Upper lobe of left lung (tissue), 6 donors: ENCODE measurements at regions not wholly inside any gene's neighbourhood (a gene's known extent, or its start where the extent isn't known, plus 50 kb on each side); places are given as distances from the start of the nearest gene placed in this dataset.

Source experiments
- ATAC-seq, 2 donors: fragments of 200-7000 bp; cut with Tn5 transposase; one replicate each; pipeline ENCODE4 v1.9.1; 2022; ENCODE audit warnings: mild to moderate bottlenecking in 2 of 2, moderate library complexity in 2 of 2; ENCODE audit not compliant: low FRiP score in 2 of 2
- DNase-seq, 2 donors: peaks; one replicate each; pipeline ENCODE4 v3.0.0-alpha.2; 2019 to 2020
- H3K27ac ChIP-seq, 4 donors: fragments of 200-600 bp; sonication (generic); one replicate each; pipeline ENCODE4 v1.5.1; 2016 to 2019
- H3K27me3 ChIP-seq, 4 donors: fragments of 200-600 bp; sonication (generic); one replicate each; pipeline ENCODE4 v1.5.1; 2017 to 2019
- H3K36me3 ChIP-seq, 4 donors: fragments of 200-600 bp; sonication (generic); one replicate each; pipeline ENCODE4 v1.5.1; 2016 to 2019
- H3K4me1 ChIP-seq, 4 donors: fragments of 200-600 bp; sonication (generic); one replicate each; pipeline ENCODE4 v1.5.1; 2018 to 2019
- H3K4me3 ChIP-seq, 4 donors: fragments of 200-600 bp; sonication (generic); one replicate each; pipeline ENCODE4 v1.5.1; 2017 to 2019; ENCODE audit warnings: mild to moderate bottlenecking in 2 of 4, moderate library complexity in 1 of 4
- H3K9me3 ChIP-seq, 4 donors: fragments of 200-600 bp; sonication (generic); one replicate each; pipeline ENCODE4 v1.5.1; 2018 to 2019
- CTCF ChIP-seq, 6 experiments: fragments of 450-650 bp in 4 of 6; fragments of 200-600 bp in 2 of 6; sonication (generic) in 2 of 6; IDR thresholded peaks; one replicate each; pipeline ENCODE4 v1.5.1; 2016 to 2019; ENCODE audit warnings: antibody characterized with exemption in 6 of 6
- EP300 ChIP-seq, 4 donors: sonication (generic); formaldehyde crosslinking; IDR thresholded peaks; one replicate each; pipeline ENCODE4 v1.5.1; 2017; ENCODE audit warnings: antibody characterized with exemption in 4 of 4, control low read depth in 2 of 4
- POLR2A ChIP-seq, 4 donors: fragments of 450-650 bp; IDR thresholded peaks; one replicate each; pipeline ENCODE4 v1.5.1; 2016 to 2017; ENCODE audit warnings: antibody characterized with exemption in 4 of 4, mild to moderate bottlenecking in 2 of 4
- POLR2AphosphoS5 ChIP-seq, 2 donors: sonication (generic); formaldehyde crosslinking; IDR thresholded peaks; one replicate each; pipeline ENCODE4 v1.5.1; 2017; ENCODE audit warnings: antibody characterized with exemption in 2 of 2
- WGBS, 2 donors: methylation state at CpG; one replicate each; pipeline ENCODE4 v1.1.5; 2017 to 2018; 5-methylcytosine and 5-hydroxymethylcytosine counted together
- donor health status: DM: no; HTN: no; CAD: no; lungs with moderate emphysema.
- donor health status: DM: no; HTN: yes; CAD: no; lungs with severe emphysema.

- no peak overlapping the region for H3K4me3 ChIP-seq
- no peak for DNase-seq
- no peaks in the 10 kb centered on the region for H3K4me1 ChIP-seq
- no peak for ATAC-seq
- H3K27ac ChIP-seq = no peak overlapping the region
- 63% methylated on average over 2 of the region's 2 CpGs for WGBS, 2 donors
- no peak for TF ChIP-seq POLR2AphosphoS5 (IDR thresholded peaks at IDR 0.05)
- no peak for TF ChIP-seq POLR2A (IDR thresholded peaks at IDR 0.05)
- no peak for TF ChIP-seq EP300 (IDR thresholded peaks at IDR 0.05)
- TF ChIP-seq CTCF (IDR thresholded peaks at IDR 0.05) = no peak
- no peaks in the 10 kb centered on the region for H3K27me3 ChIP-seq
- H3K9me3 ChIP-seq = no peaks in the 10 kb centered on the region
- no peaks in the 10 kb centered on the region for H3K36me3 ChIP-seq
Measured at GRCh38 chr10:125294109-125294508, 133.7 kb upstream of the CTBP2 start.

- Histone ChIP-seq H3K9me3 (no peaks in the 10 kb centered on the region), H3K36me3 (no peaks in the 10 kb centered on the region), H3K4me1 (no peaks in the 10 kb centered on the region), H3K27me3 (no peaks in the 10 kb centered on the region), H3K27ac (no peak overlapping the region), H3K4me3 (no peak overlapping the region)
- no peak for TF ChIP-seq CTCF (IDR thresholded peaks at IDR 0.05)
- TF ChIP-seq POLR2A (IDR thresholded peaks at IDR 0.05) = no peak
- no peak for TF ChIP-seq POLR2AphosphoS5 (IDR thresholded peaks at IDR 0.05)
- TF ChIP-seq EP300 (IDR thresholded peaks at IDR 0.05) = no peak
- WGBS, 2 donors = 80 to 86% methylated on average over 9 of the region's 9 CpGs
- ATAC-seq = no peak
- no peak for DNase-seq
Measured at GRCh38 chr10:125291836-125292235, 131.5 kb upstream of the CTBP2 start.

- H3K27me3 ChIP-seq = no peaks in the 10 kb centered on the region
- no peak overlapping the region for H3K27ac ChIP-seq
- TF ChIP-seq CTCF (IDR thresholded peaks at IDR 0.05) = no peak
- no peak for TF ChIP-seq POLR2AphosphoS5 (IDR thresholded peaks at IDR 0.05)
- TF ChIP-seq EP300 (IDR thresholded peaks at IDR 0.05) = no peak
- TF ChIP-seq POLR2A (IDR thresholded peaks at IDR 0.05) = no peak
- H3K9me3 ChIP-seq = no peaks in the 10 kb centered on the region
- H3K4me1 ChIP-seq = no peaks in the 10 kb centered on the region
- WGBS, 2 donors = 81 to 83% methylated on average over 1 of the region's 1 CpG
- DNase-seq (no peak), ATAC-seq (no peak)
- no peak overlapping the region for H3K4me3 ChIP-seq
- no peaks in the 10 kb centered on the region for H3K36me3 ChIP-seq
Measured at GRCh38 chr10:125289461-125289860, 129.1 kb upstream of the CTBP2 start.

- TF ChIP-seq POLR2AphosphoS5 (IDR thresholded peaks at IDR 0.05) (no peak), CTCF (IDR thresholded peaks at IDR 0.05) (no peak), EP300 (IDR thresholded peaks at IDR 0.05) (no peak), POLR2A (IDR thresholded peaks at IDR 0.05) (no peak)
- ATAC-seq = no peak
Measured at GRCh38 chr10:125284875-125285597, 124.7 kb upstream of the CTBP2 start.

More at GRCh38 chr10:125284875-125285597, 124.7 kb upstream of the CTBP2 start:
- no peaks in the 10 kb centered on the region for H3K9me3 ChIP-seq
- no peak overlapping the region for H3K27ac ChIP-seq
- H3K27me3 ChIP-seq = no peaks in the 10 kb centered on the region
- peaks cover 0 to 3% (median 0%) of the 10 kb centered on the region in 4 donors for H3K4me1 ChIP-seq
- no peak for DNase-seq
- H3K36me3 ChIP-seq = no peaks in the 10 kb centered on the region
- WGBS, 2 donors = 77% methylated on average over 6 of the region's 6 CpGs
- H3K4me3 ChIP-seq = no peak overlapping the region
